ENCODE measurements at regions not wholly inside any gene's neighbourhood (a gene's known extent, or its start where the extent isn't known, plus 50 kb on each side); places are given as distances from the start of the nearest gene placed in this dataset.

- no peaks in the 10 kb centered on the region for H3K27me3 ChIP-seq (ENCODE audit: low read depth, low read length)
These were observed 194.3 kb downstream of the NSUN3 start for GRCh38 chr3:94256888-94257813.

GRCh38 chr3:94258851-94259250 is 196.0 kb downstream of the NSUN3 start:
- Histone ChIP-seq H4K20me1 (ENCODE audit: insufficient read depth, low read length) (no peaks in the 10 kb centered on the region), H3K9me3 (ENCODE audit: insufficient read depth, low read length) (no peaks in the 10 kb centered on the region), H3K27me3 (ENCODE audit: low read depth, low read length) (no peaks in the 10 kb centered on the region), H3K79me2 (ENCODE audit: low read length) (no peaks in the 10 kb centered on the region), H3K9ac (ENCODE audit: low read length) (no peak overlapping the region), H3K4me3 (ENCODE audit: low read length) (no peak overlapping the region), H3K36me3 (replicated peaks; ENCODE audit: low read depth, low read length) (no peaks in the 10 kb centered on the region), H3K4me1 (ENCODE audit: low read length) (no peaks in the 10 kb centered on the region), H2AFZ (ENCODE audit: low read depth, low read length) (no peak overlapping the region), H3K4me2 (ENCODE audit: low read length) (no peak overlapping the region), H3K27ac (ENCODE audit: low read length) (no peak overlapping the region)
- TF ChIP-seq EZH2phosphoT487 (IDR thresholded peaks at IDR 0.05; ENCODE audit: low read depth), result no peak

More at GRCh38 chr3:94256888-94257813, 194.3 kb downstream of the NSUN3 start:
- no peak overlapping the region for H3K27ac ChIP-seq (ENCODE audit: low read length)
- TF ChIP-seq EZH2phosphoT487 (IDR thresholded peaks at IDR 0.05; ENCODE audit: low read depth), result no peak
- no peak for TF ChIP-seq CTCF (IDR thresholded peaks at IDR 0.05; ENCODE audit: low read depth, low read length)
- H3K79me2 ChIP-seq (ENCODE audit: low read length), result no peaks in the 10 kb centered on the region
- no peak overlapping the region for H3K4me3 ChIP-seq (ENCODE audit: low read length)
- no peaks in the 10 kb centered on the region for H3K9me3 ChIP-seq (ENCODE audit: insufficient read depth, low read length)
- H4K20me1 ChIP-seq (ENCODE audit: insufficient read depth, low read length), result no peaks in the 10 kb centered on the region
- H3K9ac ChIP-seq (ENCODE audit: low read length), result no peak overlapping the region
- H3K4me2 ChIP-seq (ENCODE audit: low read length), result no peak overlapping the region
- H3K4me1 ChIP-seq (ENCODE audit: low read length), result no peaks in the 10 kb centered on the region
- H3K36me3 ChIP-seq (replicated peaks; ENCODE audit: low read depth, low read length), result no peaks in the 10 kb centered on the region
- no peak overlapping the region for H2AFZ ChIP-seq (ENCODE audit: low read depth, low read length)

- Histone ChIP-seq H3K36me3 (replicated peaks; ENCODE audit: low read depth, low read length) (no peaks in the 10 kb centered on the region), H2AFZ (ENCODE audit: low read depth, low read length) (no peak overlapping the region), H3K9me3 (ENCODE audit: insufficient read depth, low read length) (no peaks in the 10 kb centered on the region), H3K79me2 (ENCODE audit: low read length) (no peaks in the 10 kb centered on the region), H4K20me1 (ENCODE audit: insufficient read depth, low read length) (no peaks in the 10 kb centered on the region), H3K4me2 (ENCODE audit: low read length) (no peak overlapping the region), H3K27ac (ENCODE audit: low read length) (no peak overlapping the region), H3K27me3 (ENCODE audit: low read depth, low read length) (no peaks in the 10 kb centered on the region), H3K9ac (ENCODE audit: low read length) (no peak overlapping the region), H3K4me1 (ENCODE audit: low read length) (no peaks in the 10 kb centered on the region), H3K4me3 (ENCODE audit: low read length) (no peak overlapping the region)
- TF ChIP-seq CTCF (IDR thresholded peaks at IDR 0.05; ENCODE audit: low read depth, low read length), result no peak
- TF ChIP-seq EZH2phosphoT487 (IDR thresholded peaks at IDR 0.05; ENCODE audit: low read depth), result no peak
These were observed 196.4 kb downstream of the NSUN3 start for GRCh38 chr3:94259291-94259690.

GRCh38 chr3:94269763-94270162 is 206.9 kb downstream of the NSUN3 start:
- no peaks in the 10 kb centered on the region for H3K9me3 ChIP-seq (ENCODE audit: insufficient read depth, low read length)
- no peaks in the 10 kb centered on the region for H3K36me3 ChIP-seq (replicated peaks; ENCODE audit: low read depth, low read length)
- no peaks in the 10 kb centered on the region for H3K27me3 ChIP-seq (ENCODE audit: low read depth, low read length)
- no peak overlapping the region for H2AFZ ChIP-seq (ENCODE audit: low read depth, low read length)
- no peaks in the 10 kb centered on the region for H4K20me1 ChIP-seq (ENCODE audit: insufficient read depth, low read length)
- H3K79me2 ChIP-seq (ENCODE audit: low read length), result no peaks in the 10 kb centered on the region
- H3K4me3 ChIP-seq (ENCODE audit: low read length), result no peak overlapping the region
- TF ChIP-seq CTCF (IDR thresholded peaks at IDR 0.05; ENCODE audit: low read depth, low read length) (no peak), EZH2phosphoT487 (IDR thresholded peaks at IDR 0.05; ENCODE audit: low read depth) (no peak)
- H3K4me2 ChIP-seq (ENCODE audit: low read length), result no peak overlapping the region
- no peak overlapping the region for H3K9ac ChIP-seq (ENCODE audit: low read length)
- no peak overlapping the region for H3K27ac ChIP-seq (ENCODE audit: low read length)
- H3K4me1 ChIP-seq (ENCODE audit: low read length), result no peaks in the 10 kb centered on the region
